ENCODE measurements at regions not wholly inside any gene's neighbourhood (a gene's known extent, or its start where the extent isn't known, plus 50 kb on each side); places are given as distances from the start of the nearest gene placed in this dataset.

GRCh38 chr15:77543159-77543882, 89.4 kb downstream of the LINGO1 start:
- Histone ChIP-seq H3K4me3 (replicated peaks; ENCODE audit: insufficient read depth, low read length) (peak overlapping the region; percentile 68), H3K27me3 (ENCODE audit: insufficient read depth, poor library complexity, severe bottlenecking) (no peaks in the 10 kb centered on the region), H3K27ac (replicated peaks) (peak overlapping the region; percentile 53)
- peak; percentile 62 to 71 for DNase-seq (ENCODE audit: low read depth in 1 of 2, low spot score in 1 of 2)
- no peak for TF ChIP-seq GABPA (IDR thresholded peaks at IDR 0.05; ENCODE audit: low read depth)
- TF ChIP-seq SPI1 (IDR thresholded peaks at IDR 0.05; ENCODE audit: borderline replicate concordance, low read depth): no peak
- peak; percentile 82 for TF ChIP-seq CTCF (IDR thresholded peaks at IDR 0.05; ENCODE audit: insufficient read depth, low read length)
- TF ChIP-seq POLR2AphosphoS5 (IDR thresholded peaks at IDR 0.05; ENCODE audit: low read depth): 0 out of 2 replicates have a peak, but pooled peaks have one; percentile 33
- TF ChIP-seq REST (IDR thresholded peaks at IDR 0.05; ENCODE audit: insufficient replicate concordance, low read depth): no peak

GRCh38 chr15:77542491-77543001, 90.2 kb downstream of the LINGO1 start:
- DNase-seq (ENCODE audit: low read depth in 1 of 2, low spot score in 1 of 2): no peak

More at GRCh38 chr15:77542491-77543001, 90.2 kb downstream of the LINGO1 start:
- TF ChIP-seq REST (IDR thresholded peaks at IDR 0.05; ENCODE audit: insufficient replicate concordance, low read depth) (no peak), SPI1 (IDR thresholded peaks at IDR 0.05; ENCODE audit: borderline replicate concordance, low read depth) (no peak), CTCF (IDR thresholded peaks at IDR 0.05; ENCODE audit: insufficient read depth, low read length) (no peak), GABPA (IDR thresholded peaks at IDR 0.05; ENCODE audit: low read depth) (no peak), POLR2AphosphoS5 (IDR thresholded peaks at IDR 0.05; ENCODE audit: low read depth) (no peak)
- peak overlapping the region; percentile 68 for H3K4me3 ChIP-seq (replicated peaks; ENCODE audit: insufficient read depth, low read length)
- no peaks in the 10 kb centered on the region for H3K27me3 ChIP-seq (ENCODE audit: insufficient read depth, poor library complexity, severe bottlenecking)
- H3K27ac ChIP-seq (replicated peaks): no peak overlapping the region
